Activated B cell treated with CpG ODN at 0.5 μM for 24 hours (primary cell): ENCODE measurements at regions not wholly inside any gene's neighbourhood (a gene's known extent, or its start where the extent isn't known, plus 50 kb on each side); places are given as distances from the start of the nearest gene placed in this dataset.

ENCODE experiments used
- ATAC-seq: fragments of 200-7000 bp; cut with Tn5 transposase; one replicate; pipeline ENCODE4 v1.10.0; 2021; ENCODE audit warnings: low read depth, mild to moderate bottlenecking, moderate library complexity
- CTCF ChIA-PET: fragments of 350-600 bp; sonication (Branson Sonifier 250); formaldehyde crosslinking; loops from one replicate; lab custom pipeline; 2021; ENCODE audit warnings: antibody characterized with exemption; lab: Charles Lee
- POLR2A ChIA-PET: fragments of 350-600 bp; sonication (Branson Sonifier 250); formaldehyde crosslinking; loops from one replicate; lab custom pipeline; 2021; ENCODE audit warnings: antibody characterized with exemption; lab: Charles Lee
- DNase-seq: peaks from one replicate; pipeline ENCODE4 v3.0.0; 2022
- H3K27ac Mint-ChIP-seq: one replicate; pipeline ENCODE4 v1.8.0; 2020; ENCODE audit warnings: mixed read lengths
- H3K27me3 Mint-ChIP-seq: one replicate; pipeline ENCODE4 v1.8.0; 2021; ENCODE audit warnings: mixed read lengths
- H3K36me3 Mint-ChIP-seq: one replicate; pipeline ENCODE4 v1.8.0; 2021; ENCODE audit warnings: low read depth, mixed read lengths
- H3K4me1 Mint-ChIP-seq: one replicate; pipeline ENCODE4 v1.8.0; 2021; ENCODE audit warnings: mixed read lengths
- H3K4me3 Mint-ChIP-seq: one replicate; pipeline ENCODE4 v1.8.0; 2020; ENCODE audit warnings: mild to moderate bottlenecking, mixed read lengths
- H3K9me3 Mint-ChIP-seq: one replicate; pipeline ENCODE4 v1.8.0; 2020; ENCODE audit warnings: mixed read lengths
- intact Hi-C: fragments of 100-400 bp; cut with micrococcal nuclease; formaldehyde crosslinking; loops from one replicate; pipeline ENCODE4 v1.15.1; 2024
- TF ChIP-seq, protein P1 (sequence below): fragments of 200-600 bp; IDR thresholded peaks from one replicate; pipeline ENCODE4 v1.8.0; 2022; ENCODE audit warnings: antibody characterized with exemption, mild to moderate bottlenecking

DNA sequence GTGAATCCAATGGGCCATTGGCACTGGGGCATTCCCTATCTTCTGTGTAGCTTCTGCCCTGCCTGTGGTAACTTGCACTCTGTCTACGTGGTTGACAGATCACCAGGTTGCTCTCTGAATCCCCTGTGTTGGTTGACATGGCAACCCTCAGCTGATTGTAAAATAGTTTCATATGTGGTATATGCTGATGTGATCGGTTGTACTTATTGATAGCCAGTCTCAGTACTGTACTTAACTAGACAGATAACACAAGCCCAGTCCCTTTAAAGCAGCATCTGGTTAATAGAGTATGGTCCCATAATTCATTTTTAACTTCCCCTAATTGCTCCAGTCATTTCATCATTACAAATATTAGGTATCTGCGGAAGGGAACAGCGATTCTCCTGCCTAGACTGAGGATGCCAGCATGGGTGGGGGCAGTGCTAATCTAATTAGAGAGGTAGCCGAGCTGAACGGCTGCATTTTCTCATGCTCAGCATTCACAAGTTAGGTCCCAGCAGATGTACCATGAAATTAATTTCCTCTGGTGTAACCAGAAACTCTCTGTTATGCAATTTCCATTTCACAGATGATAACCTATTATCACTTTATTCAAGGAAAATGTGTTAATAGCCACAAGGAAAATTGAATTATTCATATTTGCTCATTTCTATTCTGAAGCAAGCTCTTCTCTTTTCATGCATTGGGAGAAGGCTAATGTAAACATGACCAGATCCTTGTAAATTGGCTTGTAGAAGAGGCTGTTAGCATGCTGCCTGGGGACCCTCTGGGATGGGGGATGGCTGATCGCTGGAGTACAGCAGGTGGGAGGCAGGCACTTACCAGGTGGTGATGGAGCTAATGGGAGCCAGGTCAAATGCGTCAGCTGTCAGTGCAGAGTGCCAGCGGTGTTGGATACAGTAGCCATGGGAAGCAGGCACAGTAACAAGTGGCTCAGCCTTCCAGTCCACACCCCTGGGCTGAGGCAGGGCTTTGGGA lies 608.3 kb downstream of the GALR1 start:
- DNase-seq (no peak), ATAC-seq (no peak)
- Mint-ChIP-seq H3K9me3 (no peaks in the 10 kb centered on the region), H3K36me3 (no peaks in the 10 kb centered on the region), H3K4me1 (no peaks in the 10 kb centered on the region), H3K27ac (no peak overlapping the region), H3K27me3 (no peaks in the 10 kb centered on the region), H3K4me3 (no peak overlapping the region)
- TF ChIP-seq, protein P1, sequence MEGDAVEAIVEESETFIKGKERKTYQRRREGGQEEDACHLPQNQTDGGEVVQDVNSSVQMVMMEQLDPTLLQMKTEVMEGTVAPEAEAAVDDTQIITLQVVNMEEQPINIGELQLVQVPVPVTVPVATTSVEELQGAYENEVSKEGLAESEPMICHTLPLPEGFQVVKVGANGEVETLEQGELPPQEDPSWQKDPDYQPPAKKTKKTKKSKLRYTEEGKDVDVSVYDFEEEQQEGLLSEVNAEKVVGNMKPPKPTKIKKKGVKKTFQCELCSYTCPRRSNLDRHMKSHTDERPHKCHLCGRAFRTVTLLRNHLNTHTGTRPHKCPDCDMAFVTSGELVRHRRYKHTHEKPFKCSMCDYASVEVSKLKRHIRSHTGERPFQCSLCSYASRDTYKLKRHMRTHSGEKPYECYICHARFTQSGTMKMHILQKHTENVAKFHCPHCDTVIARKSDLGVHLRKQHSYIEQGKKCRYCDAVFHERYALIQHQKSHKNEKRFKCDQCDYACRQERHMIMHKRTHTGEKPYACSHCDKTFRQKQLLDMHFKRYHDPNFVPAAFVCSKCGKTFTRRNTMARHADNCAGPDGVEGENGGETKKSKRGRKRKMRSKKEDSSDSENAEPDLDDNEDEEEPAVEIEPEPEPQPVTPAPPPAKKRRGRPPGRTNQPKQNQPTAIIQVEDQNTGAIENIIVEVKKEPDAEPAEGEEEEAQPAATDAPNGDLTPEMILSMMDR, result no peak
- ChIA-PET CTCF (no interaction called here), POLR2A (no interaction called here)
- intact Hi-C loops, result no loop called here

DNA sequence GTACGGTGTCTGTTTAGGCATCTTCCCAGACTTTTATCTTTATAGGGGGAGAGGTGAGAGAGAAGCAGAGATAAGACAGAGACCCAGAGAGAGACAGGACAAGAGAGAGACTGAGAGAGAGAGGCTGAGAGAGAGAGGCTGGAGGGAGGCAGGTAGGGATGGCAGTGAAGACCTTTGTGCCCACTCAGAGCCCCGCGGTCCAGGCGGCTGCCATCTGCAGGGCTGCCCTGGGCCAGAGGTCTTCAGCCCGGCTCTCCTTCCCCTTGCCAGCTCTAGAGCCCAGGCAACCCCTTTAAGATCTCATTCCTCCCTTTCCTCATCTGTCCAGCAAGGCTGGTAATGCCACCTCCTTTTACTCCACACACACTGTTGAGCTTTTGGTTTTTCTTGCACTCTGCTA lies 610.0 kb downstream of the GALR1 start:
- ChIA-PET POLR2A (no interaction called here), CTCF (no interaction called here)
- intact Hi-C loops, result no loop called here
- DNase-seq, result no peak
- Mint-ChIP-seq H3K4me3 (no peak overlapping the region), H3K27ac (no peak overlapping the region), H3K36me3 (no peaks in the 10 kb centered on the region), H3K9me3 (no peaks in the 10 kb centered on the region), H3K4me1 (no peaks in the 10 kb centered on the region), H3K27me3 (no peaks in the 10 kb centered on the region)
- TF ChIP-seq, protein P1, result no peak
- no peak for ATAC-seq

DNA sequence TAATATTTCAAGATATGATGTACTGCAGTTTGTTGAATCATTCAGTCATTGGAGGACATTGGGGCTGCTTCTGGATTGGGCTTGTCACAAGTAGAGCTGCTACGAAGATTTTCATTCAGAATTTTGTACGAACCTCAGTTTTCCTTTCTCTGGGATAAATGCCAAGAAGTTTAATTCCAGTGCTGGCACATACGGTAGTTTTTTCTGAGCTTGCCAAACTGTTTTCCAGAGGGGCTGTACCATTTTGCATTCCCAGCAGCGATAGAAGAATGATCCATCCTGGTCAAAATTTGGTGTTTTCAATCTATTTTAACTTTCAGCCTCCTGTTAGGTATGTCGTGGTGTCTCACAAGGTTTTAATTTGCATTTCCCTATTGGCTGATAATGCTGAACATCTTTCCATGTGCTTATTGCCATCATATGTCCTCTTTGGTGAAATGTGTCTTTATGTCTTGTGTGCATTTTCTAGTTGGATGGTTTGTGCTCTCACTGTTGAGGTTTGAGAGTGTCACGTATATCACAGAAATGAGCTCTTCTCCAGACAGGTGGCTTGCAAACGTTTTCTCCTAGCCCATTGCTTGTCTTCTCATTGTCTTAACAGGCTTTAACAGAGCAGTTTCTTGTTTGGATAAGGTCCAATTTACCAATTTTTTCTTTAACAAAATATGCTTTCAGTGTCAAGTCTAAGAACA lies 612.6 kb downstream of the GALR1 start:
- ATAC-seq, result no peak
- intact Hi-C loops, result no loop called here
- TF ChIP-seq, protein P1, result no peak
- ChIA-PET POLR2A (no interaction called here), CTCF (no interaction called here)
- H3K27me3 Mint-ChIP-seq, result no peaks in the 10 kb centered on the region
- no peak for DNase-seq
- H3K4me3 Mint-ChIP-seq, result no peak overlapping the region
- H3K36me3 Mint-ChIP-seq, result no peaks in the 10 kb centered on the region
- H3K4me1 Mint-ChIP-seq, result no peaks in the 10 kb centered on the region
- H3K27ac Mint-ChIP-seq, result no peak overlapping the region
- no peaks in the 10 kb centered on the region for H3K9me3 Mint-ChIP-seq

DNA sequence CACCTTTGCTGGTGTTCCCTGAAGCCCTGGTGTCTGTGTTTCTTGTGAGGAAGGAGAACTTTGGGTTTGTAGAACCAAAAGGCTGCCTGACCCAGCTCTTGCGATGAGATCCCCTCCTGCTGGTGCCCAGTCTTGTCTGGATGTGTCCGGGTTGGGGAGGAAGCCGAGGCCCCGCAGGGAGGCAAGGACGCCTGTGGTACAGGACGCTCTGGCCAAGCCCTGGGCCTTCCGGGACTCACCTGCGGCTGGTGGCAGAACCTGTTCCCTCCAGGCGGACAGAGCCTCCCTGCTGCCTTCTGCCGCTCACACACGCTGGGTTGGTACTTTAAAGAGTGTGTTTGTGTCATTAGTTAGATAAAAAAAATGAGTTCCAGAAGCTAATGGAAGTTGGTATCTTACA lies 616.2 kb downstream of the GALR1 start:
- ATAC-seq (no peak), DNase-seq (no peak)
- intact Hi-C loops, result no loop called here
- no peaks in the 10 kb centered on the region for H3K27me3 Mint-ChIP-seq
- no peaks in the 10 kb centered on the region for H3K4me1 Mint-ChIP-seq
- TF ChIP-seq, protein P1, result no peak
- H3K4me3 Mint-ChIP-seq, result no peak overlapping the region
- no peak overlapping the region for H3K27ac Mint-ChIP-seq
- H3K9me3 Mint-ChIP-seq, result no peaks in the 10 kb centered on the region
- CTCF ChIA-PET, result no interaction called here
- POLR2A ChIA-PET, result no interaction called here
- H3K36me3 Mint-ChIP-seq, result no peaks in the 10 kb centered on the region

DNA sequence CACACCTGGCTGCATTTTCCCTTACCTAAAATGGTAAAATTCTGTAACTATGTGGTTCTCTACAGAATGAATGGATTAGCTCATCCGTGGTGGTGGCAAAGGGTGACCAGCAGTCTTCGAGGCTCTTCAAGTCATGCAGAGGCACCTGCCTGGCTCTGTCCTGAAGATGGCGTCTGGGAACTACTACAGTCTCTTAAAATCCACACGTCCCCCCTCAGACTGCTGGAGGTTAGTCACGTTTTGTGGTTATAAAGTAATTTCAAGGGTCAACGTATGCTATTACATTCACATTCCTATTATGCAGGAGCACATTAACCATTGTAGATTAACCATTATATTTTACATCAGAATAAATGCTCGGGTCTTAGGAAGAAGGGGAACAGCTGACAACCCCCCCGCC lies 616.7 kb downstream of the GALR1 start:
- no peak overlapping the region for H3K4me3 Mint-ChIP-seq
- no peak overlapping the region for H3K27ac Mint-ChIP-seq
- ChIA-PET POLR2A (no interaction called here), CTCF (no interaction called here)
- ATAC-seq (no peak), DNase-seq (no peak)
- no peaks in the 10 kb centered on the region for H3K9me3 Mint-ChIP-seq
- intact Hi-C loops, result no loop called here
- H3K4me1 Mint-ChIP-seq, result no peaks in the 10 kb centered on the region
- H3K27me3 Mint-ChIP-seq, result no peaks in the 10 kb centered on the region
- TF ChIP-seq, protein P1, result no peak
- no peaks in the 10 kb centered on the region for H3K36me3 Mint-ChIP-seq
